A549 (cell line): ENCODE measurements at regions not wholly inside any gene's neighbourhood (a gene's known extent, or its start where the extent isn't known, plus 50 kb on each side); places are given as distances from the start of the nearest gene placed in this dataset.
"Not testable (repeated sequence)": the region's sequence is repeated elsewhere in the genome, so short reads cannot be mapped to it uniquely, and the experiment has no call there.

ENCODE experiments used
- BHLHE40 ChIP-seq: IDR thresholded peaks from 2 replicates; pipeline ENCODE4 v1.6.1; 2012; ENCODE audit warnings: low read depth, low read length, inconsistent platforms
- CEBPB ChIP-seq, 2 experiments: fragments of >200 bp in 1 of 2; sonication (Bioruptor Twin) in 1 of 2; formaldehyde crosslinking in 1 of 2; IDR thresholded peaks; 2 replicates each; pipeline ENCODE4 v1.6.1; 2012 to 2016
- CTCF ChIP-seq: fragments of >200 bp; sonication (Bioruptor Twin); formaldehyde crosslinking; IDR thresholded peaks from 3 replicates; pipeline ENCODE4 v1.5.1; 2016
- KDM1A ChIP-seq: fragments of 200-600 bp; sonication (generic); IDR thresholded peaks from 2 replicates; pipeline ENCODE4 v1.6.1; 2016; ENCODE audit warnings: low read depth, mild to moderate bottlenecking
- NFE2L2 ChIP-seq: fragments of 150-350 bp; conservative IDR thresholded peaks from 2 replicates; pipeline ENCODE4 v1.6.1; 2014; ENCODE audit warnings: low read length
- PBX3 ChIP-seq: IDR thresholded peaks from 2 replicates; pipeline ENCODE4 v1.6.1; 2012
- POLR2A ChIP-seq: IDR thresholded peaks from 2 replicates; pipeline ENCODE4 v1.6.1; 2012; ENCODE audit warnings: mild to moderate bottlenecking, low read length
- RARB ChIP-seq: fragments of 250-450 bp; sonication (Bioruptor Pico); IDR thresholded peaks from 2 replicates; pipeline ENCODE4 v1.8.0; 2021; ENCODE audit warnings: mild to moderate bottlenecking, moderate library complexity
- RCOR1 ChIP-seq: fragments of 150-350 bp; IDR thresholded peaks from 2 replicates; pipeline ENCODE4 v1.6.1; 2014; ENCODE audit warnings: antibody characterized with exemption, low read length, low read depth
- SMC3 ChIP-seq: fragments of >200 bp; sonication (Bioruptor Twin); formaldehyde crosslinking; IDR thresholded peaks from 3 replicates; pipeline ENCODE4 v1.6.1; 2018; ENCODE audit warnings: inconsistent platforms
- ZNF302 ChIP-seq: fragments of 250-450 bp; sonication (Bioruptor Pico); IDR thresholded peaks from 2 replicates; pipeline ENCODE4 v1.9.0; 2021; ENCODE audit warnings: inconsistent platforms, mild to moderate bottlenecking, moderate library complexity

GRCh38 chr2:111432916-111433499 is 312.3 kb downstream of the BCL2L11 start:
- TF ChIP-seq RCOR1; CTCF; KDM1A; CEBPB (IDR thresholded peaks at IDR 0.05); PBX3; BHLHE40; NFE2L2; SMC3; POLR2A; RARB; ZNF302: not testable (repeated sequence)
